Endothelial cell of umbilical vein (primary cell): ENCODE measurements at regions not wholly inside any gene's neighbourhood (a gene's known extent, or its start where the extent isn't known, plus 50 kb on each side); places are given as distances from the start of the nearest gene placed in this dataset.

Experiments
- BruUV-seq: library from RNA; stranded (reverse); fragments of 400-500 nt; replicated peaks from 2 replicates; lab custom pipeline; 2021; lab: Mats Ljungman, UMichigan
- CTCF ChIA-PET: fragments of 300-600, 350-600 bp; sonication (Branson Sonifier 250); formaldehyde crosslinking; loops from one replicate; lab custom pipeline; 2021; ENCODE audit warnings: antibody characterized with exemption, inconsistent platforms; lab: Charles Lee
- POLR2A ChIA-PET: fragments of 300-600, 350-600 bp; sonication (Branson Sonifier 250); formaldehyde crosslinking; loops from one replicate; lab custom pipeline; 2021; ENCODE audit warnings: antibody characterized with exemption, inconsistent platforms; lab: Charles Lee
- DNase-seq: peaks from one replicate; pipeline ENCODE4 v3.0.0-alpha.2; 2011; ENCODE audit warnings: low read depth, low spot score
- FAIRE-seq: peaks from 2 replicates; lab custom pipeline; 2011; peaks lifted over from hg19 to GRCh38; lab: Jason Lieb, UNC
- H2AFZ ChIP-seq: 2 replicates; pipeline ENCODE4 v1.6.0; 2012; ENCODE audit warnings: low read depth, low read length, control low read depth, inconsistent platforms
- H3K27ac ChIP-seq: 2 replicates; pipeline ENCODE4 v1.5.1; 2011; ENCODE audit warnings: low read depth, mild to moderate bottlenecking, control low read depth, low read length, moderate library complexity; ENCODE audit not compliant: insufficient read depth
- H3K27me3 ChIP-seq, 2 experiments: 2 replicates each; pipeline versions ENCODE4 v1.6.0 to v1.6.1; 2011; ENCODE audit warnings: low read length in 2 of 2, mixed read lengths in 1 of 2; ENCODE audit not compliant: control insufficient read depth in 2 of 2, insufficient read depth in 2 of 2
- H3K36me3 ChIP-seq, 2 experiments: 2 replicates in 1 of 2; 3 replicates in 1 of 2; pipeline ENCODE4 v1.5.1; 2011; ENCODE audit warnings: low read length in 2 of 2, mild to moderate bottlenecking in 1 of 2, moderate library complexity in 1 of 2; ENCODE audit not compliant: control insufficient read depth in 2 of 2, insufficient read depth in 2 of 2; ENCODE audit errors: extremely low read depth in 1 of 2
- H3K4me1 ChIP-seq: 3 replicates; pipeline ENCODE4 v1.5.1; 2011; ENCODE audit warnings: mild to moderate bottlenecking, low read length; ENCODE audit not compliant: control insufficient read depth, insufficient read depth; ENCODE audit errors: extremely low read depth
- H3K4me2 ChIP-seq: 2 replicates; pipeline ENCODE4 v1.6.1; 2011; ENCODE audit warnings: low read length, control low read depth, mixed read lengths; ENCODE audit not compliant: insufficient read depth
- H3K4me3 ChIP-seq, 3 experiments: fragments of 200-600 bp in 1 of 3; sonication (generic), shearing (Covaris generic) in 1 of 3; replicated peaks in 1 of 3; 2 replicates each; pipeline ENCODE4 v1.5.1; 2011 to 2016; ENCODE audit warnings: control low read depth in 3 of 3, low read length in 3 of 3, mild to moderate bottlenecking in 2 of 3, inconsistent platforms in 1 of 3, low read depth in 1 of 3, moderate library complexity in 1 of 3; ENCODE audit not compliant: insufficient read depth in 1 of 3
- H3K79me2 ChIP-seq: 2 replicates; pipeline ENCODE4 v1.6.0; 2012; ENCODE audit warnings: low read length, inconsistent platforms; ENCODE audit not compliant: control insufficient read depth, insufficient read depth
- H3K9ac ChIP-seq: replicated peaks from 2 replicates; pipeline ENCODE3; 2011; ENCODE audit warnings: low read length, control low read depth; ENCODE audit not compliant: insufficient read depth; ENCODE audit errors: extremely low read depth
- H3K9me1 ChIP-seq: replicated peaks from 3 replicates; pipeline ENCODE4 v1.6.0; 2011; ENCODE audit warnings: mild to moderate bottlenecking, low read length; ENCODE audit not compliant: control insufficient read depth, insufficient read depth; ENCODE audit errors: extremely low read depth
- H3K9me3 ChIP-seq: replicated peaks from 2 replicates; pipeline ENCODE4 v1.5.1; 2012; ENCODE audit warnings: low read length, inconsistent platforms; ENCODE audit not compliant: control insufficient read depth, insufficient read depth
- H4K20me1 ChIP-seq: replicated peaks from 2 replicates; pipeline ENCODE3; 2011; ENCODE audit warnings: mild to moderate bottlenecking, low read length; ENCODE audit not compliant: control insufficient read depth, insufficient read depth; ENCODE audit errors: extremely low read depth
- EZH2 ChIP-seq: IDR thresholded peaks from 2 replicates; pipeline ENCODE4 v1.6.1; 2012; ENCODE audit warnings: borderline replicate concordance, low read depth, mild to moderate bottlenecking, moderate library complexity, low read length, inconsistent platforms; ENCODE audit not compliant: severe bottlenecking
- FOS ChIP-seq: IDR thresholded peaks from 2 replicates; pipeline ENCODE4 v1.6.1; 2011; ENCODE audit warnings: mild to moderate bottlenecking, low read length, moderate library complexity, borderline replicate concordance; ENCODE audit not compliant: insufficient read depth
- GATA2 ChIP-seq: IDR thresholded peaks from 2 replicates; pipeline ENCODE4 v1.7.0; 2011; ENCODE audit warnings: low read depth, mild to moderate bottlenecking, moderate library complexity, mixed read lengths, low read length; ENCODE audit not compliant: insufficient read length, insufficient read depth
- JUN ChIP-seq: IDR thresholded peaks from 2 replicates; pipeline ENCODE4 v1.6.1; 2011; ENCODE audit warnings: borderline replicate concordance, low read depth; ENCODE audit not compliant: insufficient read length, insufficient read depth
- MYC ChIP-seq: IDR thresholded peaks from one replicate; pipeline ENCODE4 v1.6.1; 2011; ENCODE audit warnings: mild to moderate bottlenecking, low read depth, low read length
- POLR2A ChIP-seq: IDR thresholded peaks from 2 replicates; pipeline ENCODE4 v1.6.1; 2012; ENCODE audit warnings: low read depth, mild to moderate bottlenecking, control low read depth, low read length
- POLR2AphosphoS5 ChIP-seq: IDR thresholded peaks from 2 replicates; pipeline ENCODE4 v1.6.1; 2012; ENCODE audit warnings: low read depth, mild to moderate bottlenecking, control low read depth, low read length, moderate library complexity; ENCODE audit not compliant: insufficient read depth
- dilution Hi-C: fragments of 300-500 bp; cut with MboI; formaldehyde crosslinking; loops from one replicate; pipeline ENCODE4 v1.15.0; 2019; ENCODE audit warnings: low sequenced_read_pairs; ENCODE audit not compliant: extremely low pct_ligation_motif_present
- intact Hi-C: fragments of 100-400 bp; cut with micrococcal nuclease; formaldehyde crosslinking; loops from one replicate; pipeline ENCODE4 v1.10.0; 2022
- TF ChIP-seq, protein P1 (sequence below): IDR thresholded peaks from 2 replicates; pipeline ENCODE4 v1.6.1; 2011; ENCODE audit not compliant: insufficient read depth, insufficient read length
- TF ChIP-seq, protein P2 (sequence below), 2 donors: IDR thresholded peaks; 1 replicate in 1 of 2; 2 replicates in 1 of 2; pipeline ENCODE4 v1.5.1; 2011; ENCODE audit warnings: low read length in 2 of 2, mild to moderate bottlenecking in 2 of 2, moderate library complexity in 2 of 2, control low read depth in 1 of 2, inconsistent platforms in 1 of 2, low read depth in 1 of 2; ENCODE audit not compliant: insufficient read depth in 1 of 2; ENCODE audit errors: extremely low read depth in 1 of 2

DNA sequence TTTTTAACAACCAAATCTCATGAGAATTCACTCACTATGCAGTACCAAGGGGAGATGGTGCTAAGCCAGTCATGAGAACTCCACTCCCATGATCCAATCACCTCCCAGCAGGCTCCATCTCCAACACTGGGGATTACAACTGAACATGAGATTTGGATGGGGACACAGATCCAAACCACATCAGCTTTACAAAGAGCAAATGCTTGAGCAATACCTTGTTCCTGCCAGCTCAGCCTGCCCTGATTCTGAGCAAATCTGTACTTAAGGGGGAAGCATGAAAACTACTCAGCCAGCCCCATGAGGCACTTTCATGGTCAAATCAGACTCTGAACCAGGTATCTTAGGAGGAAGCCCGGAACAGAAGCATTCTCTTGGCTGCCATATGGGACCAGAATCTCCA, 259.9 kb downstream of the TBC1D4 start:
- BruUV-seq, result no TSS peak
- Histone ChIP-seq H3K4me1 (peaks cover 3% of the 10 kb centered on the region), H3K9me3 (no peaks in the 10 kb centered on the region), H3K4me3 (no peak overlapping the region), H3K36me3 (no peaks in the 10 kb centered on the region), H3K27ac (no peak overlapping the region), H3K9me1 (no peaks in the 10 kb centered on the region), H3K27me3 (peaks cover 0 to 4% of the 10 kb centered on the region in 2 experiments), H4K20me1 (no peaks in the 10 kb centered on the region), H3K79me2 (no peaks in the 10 kb centered on the region), H2AFZ (no peak overlapping the region), H3K9ac (no peak overlapping the region), H3K4me2 (no peak overlapping the region)
- intact Hi-C loops, result no loop called here
- dilution Hi-C loops, result no loop called here
- CTCF ChIA-PET, result no interaction called here
- DNase-seq, result no peak
- FAIRE-seq, result no peak
- POLR2A ChIA-PET, result no interaction called here
- TF ChIP-seq POLR2AphosphoS5 (no peak), FOS (no peak), MYC (no peak), EZH2 (no peak), POLR2A (no peak), GATA2 (no peak), JUN (no peak)
- TF ChIP-seq, protein P1, sequence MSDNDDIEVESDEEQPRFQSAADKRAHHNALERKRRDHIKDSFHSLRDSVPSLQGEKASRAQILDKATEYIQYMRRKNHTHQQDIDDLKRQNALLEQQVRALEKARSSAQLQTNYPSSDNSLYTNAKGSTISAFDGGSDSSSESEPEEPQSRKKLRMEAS, result no peak
- TF ChIP-seq, protein P2, sequence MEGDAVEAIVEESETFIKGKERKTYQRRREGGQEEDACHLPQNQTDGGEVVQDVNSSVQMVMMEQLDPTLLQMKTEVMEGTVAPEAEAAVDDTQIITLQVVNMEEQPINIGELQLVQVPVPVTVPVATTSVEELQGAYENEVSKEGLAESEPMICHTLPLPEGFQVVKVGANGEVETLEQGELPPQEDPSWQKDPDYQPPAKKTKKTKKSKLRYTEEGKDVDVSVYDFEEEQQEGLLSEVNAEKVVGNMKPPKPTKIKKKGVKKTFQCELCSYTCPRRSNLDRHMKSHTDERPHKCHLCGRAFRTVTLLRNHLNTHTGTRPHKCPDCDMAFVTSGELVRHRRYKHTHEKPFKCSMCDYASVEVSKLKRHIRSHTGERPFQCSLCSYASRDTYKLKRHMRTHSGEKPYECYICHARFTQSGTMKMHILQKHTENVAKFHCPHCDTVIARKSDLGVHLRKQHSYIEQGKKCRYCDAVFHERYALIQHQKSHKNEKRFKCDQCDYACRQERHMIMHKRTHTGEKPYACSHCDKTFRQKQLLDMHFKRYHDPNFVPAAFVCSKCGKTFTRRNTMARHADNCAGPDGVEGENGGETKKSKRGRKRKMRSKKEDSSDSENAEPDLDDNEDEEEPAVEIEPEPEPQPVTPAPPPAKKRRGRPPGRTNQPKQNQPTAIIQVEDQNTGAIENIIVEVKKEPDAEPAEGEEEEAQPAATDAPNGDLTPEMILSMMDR (IDR thresholded peaks at IDR 0.05; ENCODE audit: extremely low read depth in 1 of 2, insufficient read depth in 1 of 2, low read depth in 1 of 2, low read length in 2 of 2), result no peak
